ENCODE measurements at regions not wholly inside any gene's neighbourhood (a gene's known extent, or its start where the extent isn't known, plus 50 kb on each side); places are given as distances from the start of the nearest gene placed in this dataset.

GRCh38 chr5:143870362-143870761 is 58.4 kb downstream of the HMHB1 start:
- no peaks in the 10 kb centered on the region for H3K27me3 Mint-ChIP-seq
- H3K9me3 Mint-ChIP-seq, result no peaks in the 10 kb centered on the region
- no peaks in the 10 kb centered on the region for H3K36me3 Mint-ChIP-seq (ENCODE audit: low read depth)
- no peaks in the 10 kb centered on the region for H3K4me1 Mint-ChIP-seq (ENCODE audit: low read depth)
- H3K4me3 Mint-ChIP-seq, result no peak overlapping the region
- H3K27ac Mint-ChIP-seq, result no peak overlapping the region

- Mint-ChIP-seq H3K27ac (no peak overlapping the region), H3K4me3 (no peak overlapping the region), H3K4me1 (ENCODE audit: low read depth) (no peaks in the 10 kb centered on the region), H3K9me3 (no peaks in the 10 kb centered on the region), H3K36me3 (ENCODE audit: low read depth) (no peaks in the 10 kb centered on the region), H3K27me3 (no peaks in the 10 kb centered on the region)
Measured at GRCh38 chr5:143870871-143871632, 59.1 kb downstream of the HMHB1 start.

- no peaks in the 10 kb centered on the region for H3K4me1 Mint-ChIP-seq (ENCODE audit: low read depth)
- no peaks in the 10 kb centered on the region for H3K36me3 Mint-ChIP-seq (ENCODE audit: low read depth)
- H3K4me3 Mint-ChIP-seq, result no peak overlapping the region
- H3K9me3 Mint-ChIP-seq, result no peaks in the 10 kb centered on the region
- no peaks in the 10 kb centered on the region for H3K27me3 Mint-ChIP-seq
- no peak overlapping the region for H3K27ac Mint-ChIP-seq
Measured at GRCh38 chr5:143871672-143872071, 59.7 kb downstream of the HMHB1 start.

GRCh38 chr5:143874312-143874711 is 62.4 kb downstream of the HMHB1 start:
- H3K36me3 Mint-ChIP-seq (ENCODE audit: low read depth), result no peaks in the 10 kb centered on the region
- H3K27ac Mint-ChIP-seq, result no peak overlapping the region
- no peaks in the 10 kb centered on the region for H3K27me3 Mint-ChIP-seq
- no peaks in the 10 kb centered on the region for H3K4me1 Mint-ChIP-seq (ENCODE audit: low read depth)
- no peak overlapping the region for H3K4me3 Mint-ChIP-seq
- H3K9me3 Mint-ChIP-seq, result no peaks in the 10 kb centered on the region

GRCh38 chr5:143877196-143877595 is 65.2 kb downstream of the HMHB1 start:
- Mint-ChIP-seq H3K27me3 (no peaks in the 10 kb centered on the region), H3K4me1 (ENCODE audit: low read depth) (no peaks in the 10 kb centered on the region), H3K9me3 (no peaks in the 10 kb centered on the region), H3K27ac (no peak overlapping the region), H3K4me3 (no peak overlapping the region), H3K36me3 (ENCODE audit: low read depth) (no peaks in the 10 kb centered on the region)

GRCh38 chr5:143878430-143878829 is 66.5 kb downstream of the HMHB1 start:
- Mint-ChIP-seq H3K4me1 (ENCODE audit: low read depth) (no peaks in the 10 kb centered on the region), H3K36me3 (ENCODE audit: low read depth) (no peaks in the 10 kb centered on the region), H3K27me3 (no peaks in the 10 kb centered on the region), H3K27ac (no peak overlapping the region), H3K9me3 (no peaks in the 10 kb centered on the region), H3K4me3 (no peak overlapping the region)

DNA sequence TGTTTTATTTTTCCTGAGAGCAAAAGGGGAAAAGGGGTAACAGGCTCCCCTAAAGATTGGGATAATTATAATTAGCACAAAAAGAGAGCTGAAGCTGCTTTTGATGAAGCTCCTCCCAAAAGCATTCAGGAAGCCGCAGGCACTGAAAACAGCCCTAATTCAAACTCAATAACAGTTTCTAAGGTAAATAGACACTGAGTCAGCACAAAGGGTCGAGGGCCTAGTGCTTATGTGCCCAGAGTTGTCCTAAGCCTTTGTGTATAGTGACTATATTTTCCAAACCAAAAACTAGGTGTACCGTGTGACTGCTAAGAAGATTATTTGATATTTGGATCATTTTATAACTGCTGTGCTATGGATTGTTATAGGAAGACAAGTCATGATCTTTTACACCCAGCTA is 67.7 kb downstream of the HMHB1 start:
- Mint-ChIP-seq H3K36me3 (ENCODE audit: low read depth) (no peaks in the 10 kb centered on the region), H3K4me1 (ENCODE audit: low read depth) (no peaks in the 10 kb centered on the region), H3K27ac (no peak overlapping the region)

GRCh38 chr5:143880178-143880577 is 68.2 kb downstream of the HMHB1 start:
- H3K9me3 Mint-ChIP-seq, result no peaks in the 10 kb centered on the region
- H3K27me3 Mint-ChIP-seq, result no peaks in the 10 kb centered on the region
- no peak overlapping the region for H3K4me3 Mint-ChIP-seq
- no peaks in the 10 kb centered on the region for H3K4me1 Mint-ChIP-seq (ENCODE audit: low read depth)
- no peaks in the 10 kb centered on the region for H3K36me3 Mint-ChIP-seq (ENCODE audit: low read depth)
- no peak overlapping the region for H3K27ac Mint-ChIP-seq

More for the DNA sequence above, 67.7 kb downstream of the HMHB1 start:
- Mint-ChIP-seq H3K9me3 (no peaks in the 10 kb centered on the region), H3K4me3 (no peak overlapping the region), H3K27me3 (no peaks in the 10 kb centered on the region)

DNA sequence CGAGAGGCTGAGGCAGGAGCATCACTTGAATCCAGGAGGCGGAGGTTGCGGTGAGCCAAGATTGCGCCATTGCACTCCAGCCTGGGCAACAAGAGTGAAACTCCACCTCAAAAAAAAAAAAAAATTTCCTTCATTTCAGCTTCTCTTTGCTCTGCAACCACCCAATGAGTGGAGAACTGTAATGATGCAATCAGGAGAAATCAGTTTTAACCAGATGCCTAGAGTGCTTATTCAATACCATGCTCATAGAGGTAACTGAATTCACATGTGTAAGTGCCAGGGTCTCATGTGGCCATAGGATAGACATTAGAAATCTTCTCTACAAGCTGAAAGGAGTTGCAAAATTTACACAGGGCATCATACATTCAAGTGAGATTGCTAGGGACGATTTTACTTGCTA is 70.6 kb downstream of the HMHB1 start:
- peaks cover 8% of the 10 kb centered on the region for H3K27me3 Mint-ChIP-seq
- H3K27ac Mint-ChIP-seq, result no peak overlapping the region
- H3K36me3 Mint-ChIP-seq (ENCODE audit: low read depth), result no peaks in the 10 kb centered on the region
- no peak overlapping the region for H3K4me3 Mint-ChIP-seq
- H3K4me1 Mint-ChIP-seq (ENCODE audit: low read depth), result no peaks in the 10 kb centered on the region
- no peaks in the 10 kb centered on the region for H3K9me3 Mint-ChIP-seq

- Mint-ChIP-seq H3K27ac (no peak overlapping the region), H3K27me3 (peaks cover 10% of the 10 kb centered on the region), H3K9me3 (no peaks in the 10 kb centered on the region), H3K4me1 (ENCODE audit: low read depth) (no peaks in the 10 kb centered on the region), H3K36me3 (ENCODE audit: low read depth) (no peaks in the 10 kb centered on the region), H3K4me3 (no peak overlapping the region)
Measured at GRCh38 chr5:143886096-143886495, 74.1 kb downstream of the HMHB1 start.

DNA sequence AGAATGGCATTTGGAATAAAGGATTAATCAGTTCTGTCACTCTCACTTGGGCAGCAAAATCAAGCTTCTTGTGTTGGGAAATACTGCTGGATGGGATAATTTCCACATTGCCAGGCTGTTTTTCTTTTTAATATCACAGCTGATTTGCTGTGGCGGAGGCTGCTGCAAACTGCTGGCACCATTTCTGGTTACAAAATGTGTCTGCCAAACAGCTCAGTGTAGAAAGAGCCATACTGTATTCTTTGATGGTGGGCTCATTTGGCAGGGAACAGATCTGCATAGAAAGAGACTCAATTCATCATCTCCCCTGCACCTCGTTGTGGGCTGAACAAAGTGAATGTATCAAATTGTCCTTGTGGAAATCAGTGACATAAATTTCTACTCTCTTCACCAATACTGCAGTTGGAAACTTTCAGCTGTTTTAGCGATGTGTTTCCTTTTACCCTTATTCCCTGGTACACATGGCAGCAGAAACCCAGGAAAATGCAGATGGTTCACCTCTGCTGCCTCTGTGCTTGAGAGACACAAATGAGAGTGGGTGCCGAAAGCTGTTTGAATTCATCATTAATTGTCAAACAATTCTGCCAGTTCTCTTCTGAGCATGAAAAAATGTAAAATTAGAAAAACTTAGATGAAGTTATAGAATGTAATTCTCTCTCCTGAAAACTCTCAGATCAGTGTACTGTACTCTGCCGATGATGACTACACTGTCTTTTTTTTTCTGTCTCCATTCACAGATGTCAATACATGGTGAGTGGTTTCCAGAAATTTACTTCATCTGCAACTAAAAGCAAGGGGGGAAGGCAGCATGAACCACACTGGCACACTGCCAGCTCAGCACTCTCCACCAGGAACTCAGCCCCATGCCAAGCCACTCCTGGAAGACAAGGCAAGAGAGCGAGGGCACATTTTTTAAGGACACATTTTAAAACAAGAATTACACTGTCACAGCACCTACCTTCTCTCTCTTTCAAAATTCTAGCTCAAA is 75.0 kb downstream of the HMHB1 start:
- Mint-ChIP-seq H3K9me3 (no peaks in the 10 kb centered on the region), H3K27ac (no peak overlapping the region), H3K36me3 (ENCODE audit: low read depth) (no peaks in the 10 kb centered on the region), H3K4me1 (ENCODE audit: low read depth) (no peaks in the 10 kb centered on the region), H3K27me3 (peaks cover 10% of the 10 kb centered on the region), H3K4me3 (no peak overlapping the region)

- H3K4me3 Mint-ChIP-seq, result no peak overlapping the region
- no peak overlapping the region for H3K27ac Mint-ChIP-seq
- H3K4me1 Mint-ChIP-seq (ENCODE audit: low read depth), result no peaks in the 10 kb centered on the region
- no peaks in the 10 kb centered on the region for H3K36me3 Mint-ChIP-seq (ENCODE audit: low read depth)
- H3K9me3 Mint-ChIP-seq, result no peaks in the 10 kb centered on the region
- H3K27me3 Mint-ChIP-seq, result peaks cover 10% of the 10 kb centered on the region
Measured at GRCh38 chr5:143887903-143888665, 76.1 kb downstream of the HMHB1 start.

DNA sequence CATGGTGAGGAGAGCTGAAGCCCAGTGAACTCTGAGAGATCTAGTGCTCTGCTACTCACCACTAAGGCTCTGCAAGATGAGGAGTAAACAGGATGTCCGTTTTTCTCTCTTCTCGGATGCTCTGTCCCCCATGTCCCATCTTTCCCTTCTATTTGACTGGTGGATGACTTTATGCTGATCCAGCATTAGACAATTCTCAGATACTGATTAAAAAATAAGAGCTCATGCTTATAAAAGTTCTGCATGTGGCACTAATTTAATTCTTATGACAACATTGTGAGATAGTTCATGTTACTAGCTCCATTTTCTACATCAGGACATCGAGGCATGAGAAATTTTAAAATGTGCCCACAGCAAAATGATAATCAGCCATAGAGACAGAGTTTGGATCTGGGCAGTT is 77.0 kb downstream of the HMHB1 start:
- Mint-ChIP-seq H3K4me3 (no peak overlapping the region), H3K27ac (no peak overlapping the region), H3K9me3 (no peaks in the 10 kb centered on the region), H3K27me3 (peaks cover 10% of the 10 kb centered on the region), H3K36me3 (ENCODE audit: low read depth) (no peaks in the 10 kb centered on the region), H3K4me1 (ENCODE audit: low read depth) (no peaks in the 10 kb centered on the region)

GRCh38 chr5:143889986-143890385 is 78.0 kb downstream of the HMHB1 start:
- Mint-ChIP-seq H3K27ac (no peak overlapping the region), H3K4me1 (ENCODE audit: low read depth) (no peaks in the 10 kb centered on the region), H3K27me3 (peaks cover 10% of the 10 kb centered on the region), H3K4me3 (no peak overlapping the region), H3K9me3 (no peaks in the 10 kb centered on the region), H3K36me3 (ENCODE audit: low read depth) (no peaks in the 10 kb centered on the region)

DNA sequence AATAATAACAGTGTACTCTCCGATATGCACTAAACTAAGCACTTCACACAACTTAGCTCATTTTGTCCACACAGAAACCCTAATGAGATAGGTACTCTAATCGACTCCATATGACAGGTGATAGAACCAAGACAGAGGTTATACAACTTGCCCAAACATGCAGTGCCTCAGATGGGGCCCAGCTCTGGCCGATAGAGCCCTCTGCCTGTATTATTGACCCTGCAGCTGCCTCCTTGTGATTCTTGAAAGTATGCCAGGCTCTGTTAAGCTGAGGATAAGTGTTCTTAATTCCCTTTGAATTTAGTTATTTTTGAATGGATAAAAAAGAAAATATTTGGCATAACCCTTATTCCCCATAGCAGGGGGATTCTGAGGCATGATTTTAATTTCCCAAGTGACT is 78.5 kb downstream of the HMHB1 start:
- Mint-ChIP-seq H3K9me3 (no peaks in the 10 kb centered on the region), H3K36me3 (ENCODE audit: low read depth) (no peaks in the 10 kb centered on the region), H3K4me3 (no peak overlapping the region), H3K27me3 (peaks cover 10% of the 10 kb centered on the region), H3K27ac (no peak overlapping the region), H3K4me1 (ENCODE audit: low read depth) (no peaks in the 10 kb centered on the region)
